ENCODE measurements at regions not wholly inside any gene's neighbourhood (a gene's known extent, or its start where the extent isn't known, plus 50 kb on each side); places are given as distances from the start of the nearest gene placed in this dataset.
A peak's percentile ranks its signal among the peaks of the same experiment; 100 is the strongest.

- no peak for DNase-seq
These were observed 160.9 kb downstream of the SMIM20 start for GRCh38 chr4:26074712-26075430.

- no peak for DNase-seq
These were observed 161.6 kb downstream of the SMIM20 start for GRCh38 chr4:26075583-26075982.

- DNase-seq: no peak
These were observed 162.1 kb downstream of the SMIM20 start for GRCh38 chr4:26076000-26076587.

- no peak for DNase-seq
These were observed 162.9 kb downstream of the SMIM20 start for GRCh38 chr4:26076896-26077295.

- no peak for DNase-seq
These were observed 163.7 kb downstream of the SMIM20 start for GRCh38 chr4:26077756-26078155.

GRCh38 chr4:26080870-26081628 is 167.0 kb downstream of the SMIM20 start:
- DNase-seq: no peak

- DNase-seq: peak; percentile 18
These were observed 167.9 kb downstream of the SMIM20 start for GRCh38 chr4:26081795-26082498.

- no peak for DNase-seq
These were observed 168.5 kb downstream of the SMIM20 start for GRCh38 chr4:26082565-26082964.

GRCh38 chr4:26083987-26084386 is 170.0 kb downstream of the SMIM20 start:
- no peak for DNase-seq

- no peak for DNase-seq
These were observed 170.4 kb downstream of the SMIM20 start for GRCh38 chr4:26084414-26084813.

GRCh38 chr4:26085551-26085950 is 171.5 kb downstream of the SMIM20 start:
- no peak for DNase-seq

GRCh38 chr4:26086621-26087441 is 172.8 kb downstream of the SMIM20 start:
- DNase-seq: no peak

- no peak for DNase-seq
These were observed 174.5 kb downstream of the SMIM20 start for GRCh38 chr4:26088433-26088928.

GRCh38 chr4:26093551-26093950 is 179.5 kb downstream of the SMIM20 start:
- no peak for DNase-seq

GRCh38 chr4:26094076-26094475 is 180.1 kb downstream of the SMIM20 start:
- no peak for DNase-seq

- no peak for DNase-seq
These were observed 180.9 kb downstream of the SMIM20 start for GRCh38 chr4:26094911-26095310.

- no peak for DNase-seq
These were observed 185.9 kb downstream of the SMIM20 start for GRCh38 chr4:26099967-26100366.

GRCh38 chr4:26101011-26101410 is 187.0 kb downstream of the SMIM20 start:
- DNase-seq: no peak

- no peak for DNase-seq
These were observed 190.2 kb downstream of the SMIM20 start for GRCh38 chr4:26104056-26104685.

GRCh38 chr4:26105337-26105736 is 191.3 kb downstream of the SMIM20 start:
- no peak for DNase-seq

- no peak for DNase-seq
These were observed 192.0 kb downstream of the SMIM20 start for GRCh38 chr4:26105815-26106699.

Data from NCI-H1417 treated with DMSO at 0.1 percent for 48 hours (cell line).